B cell (primary cell): ENCODE measurements at regions not wholly inside any gene's neighbourhood (a gene's known extent, or its start where the extent isn't known, plus 50 kb on each side); places are given as distances from the start of the nearest gene placed in this dataset.

Experiments used
- ATAC-seq: fragments of 200-7000 bp; cut with Tn5 transposase; one replicate; pipeline ENCODE4 v1.10.0; 2021; ENCODE audit warnings: low read depth, mild to moderate bottlenecking, moderate number of reproducible peaks, moderate library complexity
- CTCF ChIA-PET: fragments of 350-600 bp; sonication (Branson Sonifier 250); formaldehyde crosslinking; loops from one replicate; lab custom pipeline; 2021; ENCODE audit warnings: antibody characterized with exemption, inconsistent platforms; lab: Charles Lee
- POLR2A ChIA-PET: fragments of 350-600 bp; sonication (Branson Sonifier 250); formaldehyde crosslinking; loops from one replicate; lab custom pipeline; 2021; ENCODE audit warnings: antibody characterized with exemption; lab: Charles Lee
- DNase-seq: peaks from one replicate; pipeline ENCODE4 v3.0.0; 2013
- H2AFZ ChIP-seq: 2 replicates; pipeline ENCODE4 v1.6.1; 2012; ENCODE audit warnings: mild to moderate bottlenecking, low read depth, low read length; ENCODE audit not compliant: insufficient read depth, poor library complexity, severe bottlenecking
- H3K27ac ChIP-seq, 2 donors: 1 replicate in 1 of 2; 2 replicates in 1 of 2; pipeline ENCODE4 v1.5.1; 2012 to 2013; ENCODE audit warnings: low read length in 2 of 2, mild to moderate bottlenecking in 2 of 2, moderate library complexity in 1 of 2
- H3K27me3 ChIP-seq, 4 experiments: fragments of 200-600 bp in 1 of 4; sonication (generic) in 1 of 4; replicated peaks in 1 of 4; 1 replicate in 2 of 4; 2 replicates in 2 of 4; pipeline versions ENCODE4 v1.6.1 to v1.7.0; 2013 to 2016; ENCODE audit warnings: low read length in 3 of 4, mild to moderate bottlenecking in 2 of 4, mixed read lengths in 1 of 4, moderate library complexity in 1 of 4; ENCODE audit not compliant: insufficient read depth in 4 of 4, control insufficient read depth in 3 of 4; ENCODE audit errors: control extremely low read depth in 1 of 4
- H3K36me3 ChIP-seq, 2 experiments: replicated peaks in 1 of 2; 1 replicate in 1 of 2; 2 replicates in 1 of 2; pipeline versions ENCODE4 v1.6.1 to v1.7.1; 2013; ENCODE audit warnings: low read length in 1 of 2; ENCODE audit not compliant: insufficient read depth in 2 of 2, control insufficient read depth in 1 of 2; ENCODE audit errors: control extremely low read depth in 1 of 2, extremely low read depth in 1 of 2
- H3K4me1 ChIP-seq, 2 donors: fragments of 200-600 bp in 1 of 2; sonication (generic) in 1 of 2; 1 replicate in 1 of 2; 2 replicates in 1 of 2; pipeline versions ENCODE4 v1.5.1 to v1.6.1; 2013 to 2017; ENCODE audit warnings: low read length in 2 of 2; ENCODE audit not compliant: control insufficient read depth in 2 of 2, insufficient read depth in 2 of 2
- H3K4me2 ChIP-seq: replicated peaks from 2 replicates; pipeline ENCODE3; 2012; ENCODE audit warnings: mild to moderate bottlenecking, low read depth, low read length; ENCODE audit not compliant: poor library complexity, severe bottlenecking
- H3K4me3 ChIP-seq, 5 experiments: fragments of 200-600 bp in 1 of 5; sonication (generic) in 1 of 5; 1 replicate in 3 of 5; 2 replicates in 2 of 5; pipeline versions ENCODE4 v1.5.1 to v1.7.0; 2011 to 2016; ENCODE audit warnings: low read length in 4 of 5, mild to moderate bottlenecking in 4 of 5, low read depth in 2 of 5, control low read depth in 1 of 5, moderate library complexity in 1 of 5; ENCODE audit not compliant: insufficient read depth in 1 of 5; ENCODE audit errors: control extremely low read depth in 1 of 5, extremely low read depth in 1 of 5
- H3K79me2 ChIP-seq: fragments of 200-600 bp; sonication (generic); one replicate; pipeline ENCODE4 v1.6.0; 2016; ENCODE audit warnings: low read length; ENCODE audit not compliant: control insufficient read depth, insufficient read depth
- H3K9ac ChIP-seq: fragments of 200-600 bp; sonication (generic); 2 replicates; pipeline ENCODE4 v1.6.1; 2017; ENCODE audit warnings: mild to moderate bottlenecking, low read length, moderate library complexity
- H3K9me3 ChIP-seq, 3 donors: one replicate each; pipeline versions ENCODE4 v1.6.1 to v1.7.1; 2013; ENCODE audit warnings: low read length in 2 of 3; ENCODE audit not compliant: control insufficient read depth in 2 of 3, insufficient read depth in 1 of 3; ENCODE audit errors: control extremely low read depth in 1 of 3
- H4K20me1 ChIP-seq: 2 replicates; pipeline ENCODE4 v1.6.0; 2012; ENCODE audit warnings: mild to moderate bottlenecking, low read length; ENCODE audit not compliant: insufficient read depth, control insufficient read depth, poor library complexity, severe bottlenecking
- H3K27ac Mint-ChIP-seq: one replicate; pipeline ENCODE4 v1.8.0; 2021; ENCODE audit warnings: mixed read lengths
- H3K27me3 Mint-ChIP-seq: one replicate; pipeline ENCODE4 v1.8.0; 2021; ENCODE audit warnings: mixed read lengths
- H3K4me1 Mint-ChIP-seq: one replicate; pipeline ENCODE4 v1.8.0; 2021; ENCODE audit warnings: mixed read lengths
- H3K4me3 Mint-ChIP-seq: one replicate; pipeline ENCODE4 v1.8.0; 2021; ENCODE audit warnings: mixed read lengths
- H3K9me3 Mint-ChIP-seq: one replicate; pipeline ENCODE4 v1.8.0; 2022; ENCODE audit warnings: mixed read lengths; ENCODE audit not compliant: insufficient read depth
- CTCF ChIP-seq: fragments of 200-600 bp; IDR thresholded peaks from one replicate; pipeline ENCODE4 v1.8.0; 2022; ENCODE audit warnings: antibody characterized with exemption, mild to moderate bottlenecking
- EZH2 ChIP-seq: IDR thresholded peaks from 2 replicates; pipeline ENCODE4 v1.6.1; 2012; ENCODE audit warnings: borderline replicate concordance, low read depth, mild to moderate bottlenecking, moderate library complexity, low read length; ENCODE audit not compliant: insufficient read depth, poor library complexity, severe bottlenecking
- WGBS: methylation state at CpG from one replicate; pipeline ENCODE4 v1.1.5; 2013; ENCODE audit warnings: missing lambda C conversion rate; ENCODE audit not compliant: insufficient coverage; 5-methylcytosine and 5-hydroxymethylcytosine counted together
- intact Hi-C: fragments of 100-400 bp; cut with micrococcal nuclease; formaldehyde crosslinking; loops from one replicate; pipeline ENCODE4 v1.10.0; 2022

- Histone ChIP-seq H2AFZ (no peak overlapping the region), H3K9ac (no peak overlapping the region), H3K27ac (no peak overlapping the region), H3K79me2 (no peaks in the 10 kb centered on the region), H3K9me3 (peaks cover 0 to 15% (median 0%) of the 10 kb centered on the region in 3 donors), H4K20me1 (no peaks in the 10 kb centered on the region), H3K36me3 (no peaks in the 10 kb centered on the region), H3K4me2 (no peak overlapping the region), H3K27me3 (no peaks in the 10 kb centered on the region), H3K4me3 (no peak overlapping the region), H3K4me1 (no peaks in the 10 kb centered on the region)
- H3K27ac Mint-ChIP-seq: no peak overlapping the region
- no peaks in the 10 kb centered on the region for H3K4me1 Mint-ChIP-seq
- no peak for TF ChIP-seq EZH2
- TF ChIP-seq CTCF: no peak
- intact Hi-C loops: no loop called here
- no peaks in the 10 kb centered on the region for H3K27me3 Mint-ChIP-seq
- ChIA-PET CTCF (no interaction called here), POLR2A (no interaction called here)
- no peaks in the 10 kb centered on the region for H3K9me3 Mint-ChIP-seq
- H3K4me3 Mint-ChIP-seq: no peak overlapping the region
- DNase-seq (no peak), ATAC-seq (no peak)
- 97% methylated on average over 9 of the region's 9 CpGs for WGBS
Measured at GRCh38 chr15:27676647-27677046, 422.5 kb downstream of the OCA2 start.

- H3K9me3 ChIP-seq: peaks cover 0 to 15% (median 0%) of the 10 kb centered on the region in 3 donors
- WGBS: 82% methylated on average over 7 of the region's 8 CpGs
- Mint-ChIP-seq H3K27ac (no peak overlapping the region), H3K27me3 (no peaks in the 10 kb centered on the region), H3K4me3 (no peak overlapping the region), H3K4me1 (no peaks in the 10 kb centered on the region), H3K9me3 (no peaks in the 10 kb centered on the region)
- no peaks in the 10 kb centered on the region for H3K4me1 ChIP-seq
- ChIA-PET CTCF (no interaction called here), POLR2A (no interaction called here)
- H3K36me3 ChIP-seq: no peaks in the 10 kb centered on the region
- H3K4me2 ChIP-seq: no peak overlapping the region
- TF ChIP-seq EZH2 (no peak), CTCF (no peak)
- no peaks in the 10 kb centered on the region for H4K20me1 ChIP-seq
- H3K4me3 ChIP-seq: no peak overlapping the region
- ATAC-seq (no peak), DNase-seq (no peak)
- no peaks in the 10 kb centered on the region for H3K27me3 ChIP-seq
- intact Hi-C loops: no loop called here
- H3K27ac ChIP-seq: no peak overlapping the region
- H3K79me2 ChIP-seq: no peaks in the 10 kb centered on the region
- no peak overlapping the region for H3K9ac ChIP-seq
- H2AFZ ChIP-seq: no peak overlapping the region
Measured at GRCh38 chr15:27675571-27675970, 423.5 kb downstream of the OCA2 start.
